MM.1S (cell line): ENCODE measurements at regions not wholly inside any gene's neighbourhood (a gene's known extent, or its start where the extent isn't known, plus 50 kb on each side); places are given as distances from the start of the nearest gene placed in this dataset.

ENCODE experiments used
- CTCF ChIP-seq: fragments of 300-600 bp; sonication (generic); IDR thresholded peaks from 2 replicates; pipeline ENCODE4 v1.5.1; 2016; ENCODE audit warnings: antibody characterized with exemption, low read length, mixed read lengths
- EZH2 ChIP-seq: fragments of 300-600 bp; sonication (generic); optimal IDR thresholded peaks from 2 replicates; pipeline ENCODE3; 2017; ENCODE audit warnings: low read depth, mild to moderate bottlenecking, antibody characterized with exemption, low read length, mixed read lengths

GRCh38 chr7:112610636-112611035 lies 129.8 kb downstream of the LSMEM1 start:
- no peak for TF ChIP-seq EZH2
- TF ChIP-seq CTCF: no peak
